GM21723 (cell line): ENCODE measurements at regions not wholly inside any gene's neighbourhood (a gene's known extent, or its start where the extent isn't known, plus 50 kb on each side); places are given as distances from the start of the nearest gene placed in this dataset.

Experiments used
- ATAC-seq: cut with Tn5 transposase; IDR thresholded peaks from one replicate; pipeline ENCODE4 v1.9.1; 2021; ENCODE audit warnings: mild to moderate bottlenecking, moderate library complexity; ENCODE audit not compliant: unreplicated experiment

- no peak for ATAC-seq
Measured at GRCh38 chr13:76027131-76027530, 391.0 kb downstream of the LMO7 start.

GRCh38 chr13:76025392-76025791 is 389.3 kb downstream of the LMO7 start:
- no peak for ATAC-seq

GRCh38 chr13:76024151-76024550 is 388.0 kb downstream of the LMO7 start:
- no peak for ATAC-seq

GRCh38 chr13:76023652-76024051 is 387.5 kb downstream of the LMO7 start:
- ATAC-seq: no peak

- ATAC-seq: no peak
Measured at GRCh38 chr13:76020421-76020955, 384.4 kb downstream of the LMO7 start.

- no peak for ATAC-seq
Measured at GRCh38 chr13:76019421-76020044, 383.4 kb downstream of the LMO7 start.

- no peak for ATAC-seq
Measured at GRCh38 chr13:76017861-76018556, 381.9 kb downstream of the LMO7 start.

GRCh38 chr13:76016799-76017400 is 380.8 kb downstream of the LMO7 start:
- ATAC-seq: peak; percentile 89

GRCh38 chr13:76014406-76015318 is 378.5 kb downstream of the LMO7 start:
- no peak for ATAC-seq

- ATAC-seq: no peak
Measured at GRCh38 chr13:76012091-76012721, 376.1 kb downstream of the LMO7 start.

- no peak for ATAC-seq
Measured at GRCh38 chr13:76009267-76009890, 373.2 kb downstream of the LMO7 start.

GRCh38 chr13:76004416-76004815 is 368.3 kb downstream of the LMO7 start:
- ATAC-seq: no peak

GRCh38 chr13:76000131-76000530 is 364.0 kb downstream of the LMO7 start:
- no peak for ATAC-seq

- ATAC-seq: no peak
Measured at GRCh38 chr13:75996582-75996981, 360.5 kb downstream of the LMO7 start.

GRCh38 chr13:75995966-75996365 is 359.8 kb downstream of the LMO7 start:
- ATAC-seq: no peak

- no peak for ATAC-seq
Measured at GRCh38 chr13:75993823-75994222, 357.7 kb downstream of the LMO7 start.

- no peak for ATAC-seq
Measured at GRCh38 chr13:75993241-75993640, 357.1 kb downstream of the LMO7 start.

- peak; percentile 97 for ATAC-seq
Measured at GRCh38 chr13:75986818-75987217, 350.7 kb downstream of the LMO7 start.

GRCh38 chr13:75985132-75985531 is 349.0 kb downstream of the LMO7 start:
- ATAC-seq: no peak

- no peak for ATAC-seq
Measured at GRCh38 chr13:75978818-75979217, 342.7 kb downstream of the LMO7 start.
